GM12873 (cell line): ENCODE measurements at regions not wholly inside any gene's neighbourhood (a gene's known extent, or its start where the extent isn't known, plus 50 kb on each side); places are given as distances from the start of the nearest gene placed in this dataset.

Experiments
- CTCF ChIP-seq: IDR thresholded peaks from 2 replicates; pipeline ENCODE4 v1.5.1; 2012; ENCODE audit warnings: low read depth, mild to moderate bottlenecking, moderate library complexity, low read length, control low read depth; ENCODE audit not compliant: insufficient read depth; ENCODE audit errors: missing control alignments

- TF ChIP-seq CTCF: no peak
These were observed 1601.0 kb upstream of the NUDT12 start for GRCh38 chr5:105163547-105163946.

DNA sequence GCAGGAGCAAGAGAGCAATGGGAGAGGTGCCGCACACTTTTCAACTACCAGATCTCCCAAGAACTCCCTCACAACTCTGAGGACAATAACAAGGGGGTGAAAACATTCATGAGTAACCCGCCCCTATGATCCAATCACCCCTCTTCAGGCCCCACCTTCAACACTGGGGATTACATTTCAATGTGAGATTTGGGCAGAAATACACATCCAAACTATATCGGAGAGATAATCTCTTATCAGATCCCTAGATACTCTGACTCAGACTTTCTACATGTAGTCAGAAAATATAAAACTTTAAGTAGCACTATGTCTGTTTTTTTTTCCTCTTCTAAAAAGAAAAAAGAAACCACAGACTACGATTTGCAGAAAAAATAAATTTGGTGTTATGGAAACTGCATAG, 1595.9 kb upstream of the NUDT12 start:
- no peak for TF ChIP-seq CTCF

DNA sequence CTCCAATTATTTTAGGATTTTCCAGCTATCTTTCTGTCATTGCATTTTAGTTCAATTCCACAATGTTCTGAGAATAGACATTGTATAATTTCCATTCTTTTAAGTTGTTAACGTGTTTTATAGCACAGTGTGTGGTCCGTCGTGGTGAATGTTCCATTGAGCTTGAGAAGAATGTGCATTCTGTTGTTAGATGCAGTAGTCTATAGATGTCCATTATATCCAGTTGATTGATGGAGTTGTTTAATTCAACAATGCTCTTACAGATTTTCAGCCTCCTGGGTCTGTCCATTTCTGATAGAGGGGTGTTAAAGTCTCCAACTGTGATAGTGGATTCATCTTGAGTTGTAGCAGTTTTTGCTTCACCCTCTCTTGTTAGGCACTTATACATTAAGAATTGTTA, 1587.7 kb upstream of the NUDT12 start:
- TF ChIP-seq CTCF: no peak

DNA sequence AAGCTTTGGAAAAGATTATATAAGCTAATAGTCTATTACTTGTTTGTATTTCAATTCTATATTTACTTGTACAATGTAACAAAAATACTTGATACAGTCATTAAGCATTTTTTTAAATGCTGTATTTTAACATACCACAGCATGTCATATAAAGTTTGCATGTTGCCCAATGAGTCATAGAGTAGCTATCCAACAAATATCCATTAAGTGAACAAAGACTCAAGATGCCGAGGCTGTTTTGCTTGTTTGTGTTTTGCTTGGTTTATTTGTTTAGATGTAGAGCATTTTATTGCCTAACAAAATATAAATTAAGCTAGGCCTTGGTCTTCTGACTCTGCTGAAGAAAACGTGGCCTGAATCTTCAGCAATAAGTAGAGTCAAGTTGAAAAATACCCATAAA, 1584.3 kb upstream of the NUDT12 start:
- no peak for TF ChIP-seq CTCF

DNA sequence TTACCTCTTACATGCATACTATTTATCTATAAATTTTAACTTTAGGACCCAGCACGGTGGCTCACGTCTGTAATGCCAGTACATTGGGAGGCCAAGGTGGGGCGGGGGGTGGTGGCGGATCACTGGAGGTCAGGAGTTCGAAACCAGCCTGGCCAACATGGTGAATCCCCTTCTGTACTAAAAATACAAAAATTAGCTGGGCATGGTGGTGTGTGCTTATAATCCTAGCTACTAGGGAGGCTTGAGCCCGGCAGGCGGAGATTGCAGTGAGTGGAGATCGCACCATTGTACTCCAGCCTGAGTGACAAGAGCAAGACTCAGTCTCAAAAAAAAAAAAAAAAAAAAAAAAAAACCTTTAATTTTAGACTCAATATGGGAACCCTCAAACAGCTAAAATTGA, 1582.6 kb upstream of the NUDT12 start:
- no peak for TF ChIP-seq CTCF

GRCh38 chr5:105134328-105134727, 1571.7 kb upstream of the NUDT12 start:
- TF ChIP-seq CTCF: no peak

DNA sequence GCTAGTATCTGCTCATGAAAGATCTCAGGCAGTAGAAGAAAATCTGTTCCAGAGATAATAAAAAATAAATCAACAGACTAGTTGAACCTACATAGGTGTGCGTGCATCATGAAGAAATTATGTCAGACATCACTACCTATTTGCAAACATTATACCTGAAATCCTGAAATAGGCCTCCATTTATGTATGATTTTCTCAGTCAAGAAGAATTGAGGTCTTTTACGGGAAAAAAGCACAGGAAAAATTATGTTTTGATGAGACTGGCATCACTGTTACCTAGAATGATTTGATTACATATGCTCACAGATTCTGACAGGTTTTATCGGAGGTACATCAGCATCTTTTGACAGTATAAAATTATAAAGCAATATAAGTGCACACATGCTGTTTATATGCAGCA, 1570.5 kb upstream of the NUDT12 start:
- TF ChIP-seq CTCF: no peak

- no peak for TF ChIP-seq CTCF
These were observed 1570.0 kb upstream of the NUDT12 start for GRCh38 chr5:105132581-105132980.
